HepG2 (cell line): ENCODE measurements at regions not wholly inside any gene's neighbourhood (a gene's known extent, or its start where the extent isn't known, plus 50 kb on each side); places are given as distances from the start of the nearest gene placed in this dataset.

Experiments used
- ATAC-seq: fragments of 200-7000 bp; cut with Tn5 transposase; 3 replicates; pipeline ENCODE4 v1.9.1; 2020; ENCODE audit warnings: mild to moderate bottlenecking, moderate library complexity
- BruUV-seq: library from RNA; stranded (reverse); fragments of 400-500 nt; replicated peaks from 2 replicates; lab custom pipeline; 2021; lab: Mats Ljungman, UMichigan
- CTCF ChIA-PET: fragments of 300-600 bp; formaldehyde crosslinking; extraction: SDS; loops from one replicate; lab custom pipeline; 2021; ENCODE audit warnings: low total read pairs, inconsistent platforms, low intra/inter-chr PET ratio; lab: Yijun Ruan, JAX
- POLR2A ChIA-PET: fragments of 350-600 bp; sonication (Branson Sonifier 250); formaldehyde crosslinking; loops from one replicate; lab custom pipeline; 2020; ENCODE audit warnings: antibody characterized with exemption, inconsistent platforms; lab: Yijun Ruan, JAX
- DNase-seq: peaks from one replicate; pipeline ENCODE4 v3.0.0-alpha.2; 2015; ENCODE audit warnings: low spot score
- FAIRE-seq: peaks from 3 replicates; lab custom pipeline; 2011; peaks lifted over from hg19 to GRCh38; lab: Jason Lieb, UNC
- H2AFZ ChIP-seq: one replicate; pipeline ENCODE4 v1.6.1; 2011; ENCODE audit warnings: low read length, inconsistent platforms
- H3K27ac ChIP-seq: fragments of 300-600 bp; 3 replicates; pipeline ENCODE4 v1.8.0; 2011; ENCODE audit warnings: mixed run types, mild to moderate bottlenecking, mixed read lengths, low read length, inconsistent platforms; ENCODE audit not compliant: insufficient read depth; ENCODE audit errors: extremely low read length
- H3K27me3 ChIP-seq, 2 experiments: fragments of 200-600 bp in 1 of 2; 2 replicates in 1 of 2; 3 replicates in 1 of 2; pipeline versions ENCODE4 v1.6.0 to v1.8.0; 2011; ENCODE audit warnings: low read length in 2 of 2, mild to moderate bottlenecking in 2 of 2, moderate library complexity in 2 of 2, inconsistent platforms in 1 of 2; ENCODE audit not compliant: insufficient read depth in 2 of 2, control insufficient read depth in 1 of 2
- H3K36me3 ChIP-seq, 2 experiments: fragments of 200-600 bp in 1 of 2; replicated peaks in 1 of 2; 2 replicates in 1 of 2; 3 replicates in 1 of 2; pipeline versions ENCODE4 v1.5.1 to v1.8.0; 2011; ENCODE audit warnings: low read length in 2 of 2, inconsistent platforms in 1 of 2; ENCODE audit not compliant: insufficient read depth in 2 of 2, control insufficient read depth in 1 of 2
- H3K4me1 ChIP-seq: 2 replicates; pipeline ENCODE4 v1.5.1; 2012; ENCODE audit warnings: low read length, inconsistent platforms; ENCODE audit not compliant: insufficient read depth
- H3K4me2 ChIP-seq: 2 replicates; pipeline ENCODE4 v1.6.0; 2011; ENCODE audit warnings: low read depth, low read length, inconsistent platforms
- H3K4me3 ChIP-seq, 3 experiments: fragments of 200-600 bp in 1 of 3; sonication (generic), shearing (Covaris generic) in 1 of 3; replicated peaks in 1 of 3; 2 replicates each; pipeline ENCODE4 v1.5.1; 2011 to 2016; ENCODE audit warnings: low read length in 3 of 3, inconsistent platforms in 2 of 3, low read depth in 2 of 3, mild to moderate bottlenecking in 2 of 3, control low read depth in 1 of 3, mixed read lengths in 1 of 3; ENCODE audit not compliant: insufficient read depth in 1 of 3
- H3K79me2 ChIP-seq: one replicate; pipeline ENCODE4 v1.6.1; 2011; ENCODE audit warnings: low read length, inconsistent platforms; ENCODE audit not compliant: insufficient read depth
- H3K9ac ChIP-seq: 2 replicates; pipeline ENCODE4 v1.6.0; 2011; ENCODE audit warnings: mild to moderate bottlenecking, low read depth, low read length, inconsistent platforms; ENCODE audit not compliant: insufficient read depth
- H3K9me3 ChIP-seq: 2 replicates; pipeline ENCODE4 v1.5.1; 2012; ENCODE audit warnings: mild to moderate bottlenecking, low read length
- H4K20me1 ChIP-seq: 2 replicates; pipeline ENCODE4 v1.6.0; 2011; ENCODE audit warnings: inconsistent platforms, mild to moderate bottlenecking, low read length, moderate library complexity; ENCODE audit not compliant: insufficient read depth
- CBFB ChIP-seq: sonication (generic); formaldehyde crosslinking; IDR thresholded peaks from 2 replicates; pipeline ENCODE4 v1.4.0; 2020; ENCODE audit warnings: missing genetic modification reagents
- DMAP1 ChIP-seq: IDR thresholded peaks from 2 replicates; pipeline ENCODE4 v1.6.1; 2016
- IKZF1 ChIP-seq: fragments of 450-650 bp; IDR thresholded peaks from 2 replicates; pipeline ENCODE4 v1.7.1; 2016
- MAFK ChIP-seq, 2 experiments: IDR thresholded peaks in 1 of 2; conservative IDR thresholded peaks in 1 of 2; 2 replicates each; pipeline ENCODE4 v1.6.1; 2011; ENCODE audit warnings: improper control_type of control experiment in 2 of 2, low read length in 2 of 2
- MBNL3 ChIP-seq: fragments of 250-450 bp; sonication (Bioruptor Pico); conservative IDR thresholded peaks from 2 replicates; pipeline ENCODE4 v1.8.0; 2022; ENCODE audit warnings: mild to moderate bottlenecking, inconsistent platforms
- MTF1 ChIP-seq: sonication (generic); formaldehyde crosslinking; IDR thresholded peaks from 2 replicates; pipeline ENCODE4 v1.5.0; 2020; ENCODE audit warnings: missing genetic modification reagents
- NRL ChIP-seq: sonication (generic); formaldehyde crosslinking; IDR thresholded peaks from 2 replicates; pipeline ENCODE4 v1.5.0; 2020; ENCODE audit warnings: missing genetic modification reagents, mild to moderate bottlenecking, moderate library complexity, borderline replicate concordance
- PBX3 ChIP-seq: sonication (generic); formaldehyde crosslinking; IDR thresholded peaks from 2 replicates; pipeline ENCODE4 v1.8.1; 2023; ENCODE audit warnings: missing genetic modification reagents, inconsistent platforms, borderline replicate concordance
- TAF15 ChIP-seq: fragments of 200-400 bp; formaldehyde crosslinking; IDR thresholded peaks from one replicate; pipeline ENCODE4 v1.6.1; 2018; ENCODE audit warnings: mild to moderate bottlenecking, low read depth, low read length; ENCODE audit not compliant: poor library complexity, severe bottlenecking
- TRAFD1 ChIP-seq: sonication (generic); formaldehyde crosslinking; IDR thresholded peaks from 2 replicates; pipeline ENCODE4 v1.5.1; 2020; ENCODE audit warnings: missing genetic modification reagents, mild to moderate bottlenecking, borderline replicate concordance
- ZNF180 ChIP-seq: sonication (generic); formaldehyde crosslinking; IDR thresholded peaks from 2 replicates; pipeline ENCODE4 v1.4.0; 2020; ENCODE audit warnings: low read depth, missing genetic modification reagents, borderline replicate concordance
- ZNF224 ChIP-seq: sonication (generic); formaldehyde crosslinking; IDR thresholded peaks from 2 replicates; pipeline ENCODE4 v1.5.0; 2020; ENCODE audit warnings: mild to moderate bottlenecking, missing genetic modification reagents
- ZSCAN22 ChIP-seq: sonication (generic); formaldehyde crosslinking; IDR thresholded peaks from 2 replicates; pipeline ENCODE4 v1.4.0; 2020; ENCODE audit warnings: mild to moderate bottlenecking, missing genetic modification reagents
- WGBS: methylation state at CpG from one replicate; pipeline ENCODE4 v1.1.6; 2017; ENCODE audit warnings: low lambda C conversion rate; 5-methylcytosine and 5-hydroxymethylcytosine counted together
- in situ Hi-C: cut with HindIII; loops from 2 replicates; pipeline ENCODE4 v1.10.0; 2017; ENCODE audit warnings: low pct_unique_long_range_greater_than_20kb; ENCODE audit not compliant: extremely low pct_ligation_motif_present
- intact Hi-C: fragments of 100-400 bp; cut with micrococcal nuclease; formaldehyde crosslinking; loops from one replicate; pipeline ENCODE4 v1.10.0; 2022; ENCODE audit not compliant: unreplicated experiment
- TF ChIP-seq, protein P1 (sequence below): sonication (generic); formaldehyde crosslinking; IDR thresholded peaks from 2 replicates; pipeline ENCODE4 v1.4.0; 2020; ENCODE audit warnings: mild to moderate bottlenecking, missing genetic modification reagents
- TF ChIP-seq, protein P2 (sequence below): fragments of 450-650 bp; IDR thresholded peaks from 2 replicates; pipeline ENCODE4 v1.6.1; 2017; ENCODE audit warnings: mild to moderate bottlenecking
- TF ChIP-seq, protein P3 (sequence below): sonication (generic); formaldehyde crosslinking; IDR thresholded peaks from 2 replicates; pipeline ENCODE4 v1.4.0; 2020; ENCODE audit warnings: mild to moderate bottlenecking, missing genetic modification reagents

DNA sequence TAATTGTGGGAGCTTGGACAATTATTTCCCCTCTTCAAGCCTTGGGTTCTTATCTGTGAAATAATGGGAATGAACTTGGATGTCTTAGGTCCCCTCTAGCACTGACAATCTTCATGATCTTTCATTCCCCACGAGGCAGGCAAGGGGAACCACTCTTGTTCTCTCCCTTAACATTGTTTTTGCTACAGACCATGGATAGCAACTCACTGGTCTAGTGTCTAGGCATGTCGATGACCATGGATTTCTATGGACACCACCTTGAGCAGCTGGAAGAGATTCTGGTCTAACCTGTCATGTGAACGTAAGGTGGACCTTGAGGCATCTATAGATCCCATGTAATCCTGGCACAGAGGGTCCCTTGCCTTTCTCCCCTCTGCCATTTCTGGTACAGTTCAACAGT, 104.1 kb upstream of the DHX15 start (continued):
- TF ChIP-seq NRL (no peak), ZNF224 (no peak), MAFK (conservative IDR thresholded peaks at IDR 0.05 in 1 of 2, IDR thresholded peaks at IDR 0.05 in 1 of 2; ENCODE audit: low read length in 2 of 2) (no peak), MTF1 (CRISPR knock-in tag) (no peak)

GRCh38 chr4:24689212-24689611, 104.9 kb upstream of the DHX15 start:
- peaks cover 0 to 13% of the 10 kb centered on the region in 2 experiments; a peak in 2 of 5 replicates for H3K27me3 ChIP-seq
- DNase-seq, result no peak
- no peak for FAIRE-seq
- H3K27ac ChIP-seq, result no peak overlapping the region
- H3K9ac ChIP-seq, result no peak overlapping the region
- CTCF ChIA-PET, result interaction anchor here (3.2 kb wide), 1 partner anchor 201 kb away, joined by 17 read pairs; no protein-coding TSS in a partner anchor
- H3K4me1 ChIP-seq, result no peaks in the 10 kb centered on the region
- H3K4me2 ChIP-seq, result no peak overlapping the region
- no peak overlapping the region for H3K4me3 ChIP-seq
- no peaks in the 10 kb centered on the region for H3K36me3 ChIP-seq
- no peak overlapping the region for H2AFZ ChIP-seq
- BruUV-seq, result no TSS peak
- intact Hi-C loops, result no loop called here
- in situ Hi-C loops, result loop anchor here (5.0 kb wide), 1 partner anchor 202 kb away; no protein-coding TSS in a partner anchor
- no peak for ATAC-seq
- POLR2A ChIA-PET, result no interaction called here
- H4K20me1 ChIP-seq, result no peaks in the 10 kb centered on the region
- WGBS, result 5% methylated on average over 1 of the region's 1 CpG
- H3K9me3 ChIP-seq, result no peaks in the 10 kb centered on the region
- H3K79me2 ChIP-seq, result no peaks in the 10 kb centered on the region
- TF ChIP-seq DMAP1 (CRISPR knock-in tag) (no peak), TRAFD1 (CRISPR knock-in tag) (no peak), TAF15 (no peak), MBNL3 (CRISPR knock-in tag) (no peak), IKZF1 (no peak), ZNF180 (no peak), CBFB (CRISPR knock-in tag) (no peak), PBX3 (CRISPR knock-in tag) (no peak), ZSCAN22 (CRISPR knock-in tag) (no peak)
- TF ChIP-seq, protein P1, sequence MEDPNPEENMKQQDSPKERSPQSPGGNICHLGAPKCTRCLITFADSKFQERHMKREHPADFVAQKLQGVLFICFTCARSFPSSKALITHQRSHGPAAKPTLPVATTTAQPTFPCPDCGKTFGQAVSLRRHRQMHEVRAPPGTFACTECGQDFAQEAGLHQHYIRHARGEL (CRISPR knock-in tag), result no peak
- TF ChIP-seq, protein P2, sequence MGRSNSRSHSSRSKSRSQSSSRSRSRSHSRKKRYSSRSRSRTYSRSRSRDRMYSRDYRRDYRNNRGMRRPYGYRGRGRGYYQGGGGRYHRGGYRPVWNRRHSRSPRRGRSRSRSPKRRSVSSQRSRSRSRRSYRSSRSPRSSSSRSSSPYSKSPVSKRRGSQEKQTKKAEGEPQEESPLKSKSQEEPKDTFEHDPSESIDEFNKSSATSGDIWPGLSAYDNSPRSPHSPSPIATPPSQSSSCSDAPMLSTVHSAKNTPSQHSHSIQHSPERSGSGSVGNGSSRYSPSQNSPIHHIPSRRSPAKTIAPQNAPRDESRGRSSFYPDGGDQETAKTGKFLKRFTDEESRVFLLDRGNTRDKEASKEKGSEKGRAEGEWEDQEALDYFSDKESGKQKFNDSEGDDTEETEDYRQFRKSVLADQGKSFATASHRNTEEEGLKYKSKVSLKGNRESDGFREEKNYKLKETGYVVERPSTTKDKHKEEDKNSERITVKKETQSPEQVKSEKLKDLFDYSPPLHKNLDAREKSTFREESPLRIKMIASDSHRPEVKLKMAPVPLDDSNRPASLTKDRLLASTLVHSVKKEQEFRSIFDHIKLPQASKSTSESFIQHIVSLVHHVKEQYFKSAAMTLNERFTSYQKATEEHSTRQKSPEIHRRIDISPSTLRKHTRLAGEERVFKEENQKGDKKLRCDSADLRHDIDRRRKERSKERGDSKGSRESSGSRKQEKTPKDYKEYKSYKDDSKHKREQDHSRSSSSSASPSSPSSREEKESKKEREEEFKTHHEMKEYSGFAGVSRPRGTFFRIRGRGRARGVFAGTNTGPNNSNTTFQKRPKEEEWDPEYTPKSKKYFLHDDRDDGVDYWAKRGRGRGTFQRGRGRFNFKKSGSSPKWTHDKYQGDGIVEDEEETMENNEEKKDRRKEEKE, result no peak
- TF ChIP-seq, protein P3, sequence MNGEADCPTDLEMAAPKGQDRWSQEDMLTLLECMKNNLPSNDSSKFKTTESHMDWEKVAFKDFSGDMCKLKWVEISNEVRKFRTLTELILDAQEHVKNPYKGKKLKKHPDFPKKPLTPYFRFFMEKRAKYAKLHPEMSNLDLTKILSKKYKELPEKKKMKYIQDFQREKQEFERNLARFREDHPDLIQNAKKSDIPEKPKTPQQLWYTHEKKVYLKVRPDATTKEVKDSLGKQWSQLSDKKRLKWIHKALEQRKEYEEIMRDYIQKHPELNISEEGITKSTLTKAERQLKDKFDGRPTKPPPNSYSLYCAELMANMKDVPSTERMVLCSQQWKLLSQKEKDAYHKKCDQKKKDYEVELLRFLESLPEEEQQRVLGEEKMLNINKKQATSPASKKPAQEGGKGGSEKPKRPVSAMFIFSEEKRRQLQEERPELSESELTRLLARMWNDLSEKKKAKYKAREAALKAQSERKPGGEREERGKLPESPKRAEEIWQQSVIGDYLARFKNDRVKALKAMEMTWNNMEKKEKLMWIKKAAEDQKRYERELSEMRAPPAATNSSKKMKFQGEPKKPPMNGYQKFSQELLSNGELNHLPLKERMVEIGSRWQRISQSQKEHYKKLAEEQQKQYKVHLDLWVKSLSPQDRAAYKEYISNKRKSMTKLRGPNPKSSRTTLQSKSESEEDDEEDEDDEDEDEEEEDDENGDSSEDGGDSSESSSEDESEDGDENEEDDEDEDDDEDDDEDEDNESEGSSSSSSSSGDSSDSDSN (CRISPR knock-in tag), result no peak
